ENCODE measurements at regions not wholly inside any gene's neighbourhood (a gene's known extent, or its start where the extent isn't known, plus 50 kb on each side); places are given as distances from the start of the nearest gene placed in this dataset.
A peak's percentile ranks its signal among the peaks of the same experiment; 100 is the strongest.

DNA sequence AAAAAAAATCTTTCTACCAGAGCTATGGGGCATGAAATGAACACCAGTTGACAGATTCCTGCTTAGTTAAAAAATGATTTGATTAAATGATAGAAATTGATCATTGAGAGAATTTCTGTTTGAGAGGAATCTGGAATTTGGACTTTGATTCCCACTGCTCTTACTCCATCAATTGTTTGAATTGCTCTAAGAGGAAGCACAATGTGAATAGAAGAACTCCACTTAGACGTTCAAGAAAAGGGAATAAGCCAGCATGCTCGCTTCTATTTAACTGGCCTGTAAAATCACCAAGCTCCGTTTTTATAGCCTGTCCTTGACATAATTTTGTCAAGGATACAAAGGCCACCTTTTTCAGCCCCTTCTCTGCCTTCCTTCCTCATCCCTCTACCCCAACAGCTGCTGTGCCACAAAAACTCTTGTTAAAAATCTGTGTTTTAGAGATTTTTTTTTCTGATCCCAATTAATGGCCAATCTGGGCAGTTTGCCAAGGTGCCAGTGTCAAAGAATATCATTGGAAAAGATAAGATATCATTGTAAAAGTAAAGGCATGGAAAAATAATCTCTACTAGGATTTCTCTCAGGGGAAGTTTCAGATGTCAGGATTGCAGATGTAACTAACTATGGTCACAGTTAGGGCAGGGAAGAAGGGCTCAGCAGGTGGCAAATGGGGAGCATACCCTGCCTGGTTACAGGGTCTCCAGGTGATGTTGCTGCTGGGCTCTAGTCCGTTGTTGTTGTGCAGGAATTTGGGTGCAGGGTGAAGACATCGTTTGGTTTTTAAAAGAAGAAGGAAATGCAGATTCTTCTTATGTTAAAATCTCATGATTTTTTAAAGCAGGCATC lies 301.8 kb upstream of the PDZRN3 start:
- no peak for DNase-seq

DNA sequence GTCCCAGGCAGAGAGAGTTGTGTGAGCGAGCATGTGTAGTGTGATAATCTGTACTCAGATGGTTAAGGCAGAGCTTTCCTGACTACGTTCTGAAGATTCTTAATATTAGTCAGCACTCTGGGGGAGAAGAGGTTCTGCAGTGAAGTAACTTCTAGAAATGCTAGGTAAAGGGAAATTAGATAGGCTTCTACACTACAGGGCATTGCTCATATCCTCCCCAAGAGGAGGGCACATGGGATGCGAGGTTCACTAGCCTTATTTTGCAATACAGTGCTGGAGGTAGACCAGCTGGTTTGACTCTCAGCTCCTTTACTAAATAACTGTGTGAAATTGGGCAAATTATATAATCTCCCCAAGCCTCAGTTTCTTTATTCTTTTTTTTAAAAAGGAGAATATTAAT lies 300.3 kb upstream of the PDZRN3 start:
- no peak for DNase-seq

- DNase-seq, result no peak
These were observed 299.3 kb upstream of the PDZRN3 start for GRCh38 chr3:73924048-73924447.

- no peak for DNase-seq
These were observed 292.9 kb upstream of the PDZRN3 start for GRCh38 chr3:73917643-73918042.

- DNase-seq, result no peak
These were observed 291.1 kb upstream of the PDZRN3 start for GRCh38 chr3:73915886-73916285.

GRCh38 chr3:73908218-73908617 lies 283.5 kb upstream of the PDZRN3 start:
- DNase-seq, result no peak

DNA sequence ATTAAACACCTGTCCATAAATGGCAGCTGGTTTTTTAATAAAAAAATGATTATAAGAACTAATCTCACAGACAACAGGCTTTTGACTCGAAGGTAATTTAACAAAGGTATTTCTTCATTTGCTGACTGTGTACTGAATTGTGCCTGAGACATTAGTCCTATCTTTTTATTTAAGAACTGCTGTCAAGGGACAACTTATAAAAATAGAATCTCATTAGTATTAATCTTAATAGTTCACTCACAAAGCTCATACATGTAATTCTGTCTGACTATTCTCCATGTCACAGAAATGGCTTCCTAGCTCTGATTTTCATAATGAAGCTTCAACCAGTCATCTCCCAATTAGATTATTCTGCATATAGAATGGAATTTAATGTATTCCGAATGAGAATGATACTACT lies 276.9 kb upstream of the PDZRN3 start:
- no peak for DNase-seq

DNA sequence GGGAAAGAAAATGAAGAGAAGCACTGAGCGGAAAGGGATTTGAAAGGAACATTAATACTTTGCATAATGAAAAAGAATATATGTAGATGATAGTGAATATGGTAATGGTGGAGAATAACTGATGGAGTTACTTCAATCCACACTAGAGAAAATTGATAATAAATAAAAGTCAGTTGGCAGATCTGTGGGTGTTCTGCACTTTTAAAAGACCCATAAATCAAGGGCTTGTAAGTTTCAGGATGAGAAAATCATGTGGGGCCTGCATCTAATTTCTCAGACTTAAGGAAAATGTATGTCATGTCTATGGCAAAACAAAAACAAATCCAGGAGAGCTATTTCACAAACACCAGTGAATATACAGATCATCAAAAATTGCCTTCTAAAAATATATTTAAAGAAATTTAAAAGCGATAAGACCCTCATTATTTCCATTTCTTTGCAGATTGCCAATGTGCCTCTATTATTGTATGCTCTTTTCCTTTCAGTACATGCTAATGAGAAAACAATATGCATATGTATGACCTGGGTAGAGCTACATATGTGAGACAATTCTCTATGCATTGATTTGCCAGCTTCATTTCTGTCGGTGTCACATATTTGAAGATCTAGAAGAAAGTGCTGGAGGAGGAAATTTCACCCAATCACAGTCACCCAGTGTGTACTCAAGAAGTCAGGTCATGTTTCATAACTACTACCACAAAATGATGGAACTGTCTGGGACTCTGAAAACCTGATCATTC lies 269.9 kb upstream of the PDZRN3 start:
- no peak for DNase-seq

DNA sequence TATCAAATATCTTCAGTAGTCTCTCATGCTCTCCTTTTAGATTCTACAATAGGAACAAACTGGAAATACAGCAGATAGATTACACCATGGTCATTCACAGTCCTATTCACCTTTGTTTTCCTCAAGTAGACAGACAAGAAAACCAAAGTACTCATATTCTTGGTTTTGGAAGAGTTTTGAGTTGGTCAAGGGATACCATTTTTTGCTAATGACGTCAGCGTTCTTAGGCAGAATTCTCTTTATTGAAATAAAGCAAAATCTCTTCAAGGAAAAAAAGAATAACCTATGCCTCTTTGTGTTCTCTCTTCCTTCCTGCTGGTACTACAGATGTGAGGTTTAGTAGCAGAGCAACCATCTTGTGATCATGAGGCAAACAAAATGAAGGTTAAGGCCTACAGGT lies 268.3 kb upstream of the PDZRN3 start:
- DNase-seq, result no peak

GRCh38 chr3:73885862-73886261 lies 261.1 kb upstream of the PDZRN3 start:
- no peak for DNase-seq

DNA sequence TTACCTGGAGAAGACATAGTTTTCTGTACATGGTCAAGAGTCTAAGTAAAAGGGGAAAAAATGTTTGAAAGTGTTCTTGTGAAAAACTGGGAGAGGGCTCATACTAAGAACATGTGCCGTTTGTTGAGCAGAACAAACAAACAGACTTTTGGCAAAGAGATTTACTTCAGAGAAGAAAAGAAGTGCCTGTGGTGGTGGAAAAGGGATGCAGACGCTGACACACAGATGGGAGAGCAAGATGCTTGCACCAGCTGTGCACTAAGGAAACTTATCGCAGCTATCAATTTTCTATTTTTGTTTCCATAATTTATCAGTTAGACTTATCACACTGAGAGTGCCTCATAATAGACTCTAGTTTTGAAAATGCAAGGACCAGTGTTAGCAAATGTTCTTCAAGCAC lies 259.6 kb upstream of the PDZRN3 start:
- DNase-seq, result no peak

DNA sequence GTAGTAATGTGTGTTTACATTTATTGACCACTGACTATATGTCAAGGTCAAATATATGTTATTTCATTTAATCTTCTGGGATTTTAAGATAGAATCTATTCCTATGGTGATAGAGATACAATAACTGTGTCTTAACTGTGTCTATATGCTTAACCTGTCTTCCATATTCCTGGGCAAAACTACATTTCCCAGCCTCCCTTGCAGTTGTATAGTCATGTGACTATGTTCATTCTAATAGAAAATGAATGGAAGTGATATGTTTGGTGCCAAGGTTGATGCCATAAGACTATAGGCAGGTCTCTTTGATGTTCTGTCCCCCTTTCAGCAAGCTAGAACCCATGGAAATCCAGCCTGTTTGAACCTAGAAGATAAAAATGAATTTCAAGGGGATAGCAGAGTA lies 258.8 kb upstream of the PDZRN3 start:
- no peak for DNase-seq

DNA sequence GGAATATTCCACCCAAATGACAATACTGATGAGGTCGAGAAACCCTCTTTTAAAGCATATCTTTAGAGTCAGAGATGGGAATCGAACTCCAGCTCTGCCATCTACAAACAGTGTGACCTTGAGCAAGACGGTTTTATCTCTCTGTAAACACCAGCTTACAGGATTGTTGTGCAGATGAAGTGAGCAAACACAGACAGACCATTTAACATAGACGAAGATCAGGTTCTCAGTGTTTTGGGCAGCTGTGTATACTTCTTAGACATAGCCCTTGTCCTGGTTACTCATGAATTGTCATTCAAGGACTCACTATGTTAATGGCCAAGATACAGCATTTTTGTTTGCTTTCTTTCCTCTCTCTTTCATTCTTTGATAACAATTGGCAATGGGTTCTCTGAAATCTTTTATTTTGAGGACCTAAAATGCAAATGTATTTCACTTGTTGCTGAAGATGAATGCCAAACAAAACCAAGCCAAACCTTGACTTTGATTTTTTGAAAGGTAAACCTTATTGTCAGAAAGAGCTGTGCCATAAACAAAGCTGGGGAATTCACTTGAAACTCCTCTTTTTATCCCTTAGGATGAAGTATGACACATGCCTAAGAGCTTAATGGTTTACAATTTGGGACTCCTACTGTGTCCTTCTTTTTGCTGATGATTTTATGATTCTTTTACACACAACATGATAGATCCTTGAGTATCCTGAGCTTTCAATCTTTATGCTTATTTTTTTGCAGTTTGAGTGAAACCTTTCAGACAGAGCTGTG lies 250.0 kb upstream of the PDZRN3 start:
- DNase-seq, result no peak

GRCh38 chr3:73874161-73874560 lies 249.4 kb upstream of the PDZRN3 start:
- no peak for DNase-seq

DNA sequence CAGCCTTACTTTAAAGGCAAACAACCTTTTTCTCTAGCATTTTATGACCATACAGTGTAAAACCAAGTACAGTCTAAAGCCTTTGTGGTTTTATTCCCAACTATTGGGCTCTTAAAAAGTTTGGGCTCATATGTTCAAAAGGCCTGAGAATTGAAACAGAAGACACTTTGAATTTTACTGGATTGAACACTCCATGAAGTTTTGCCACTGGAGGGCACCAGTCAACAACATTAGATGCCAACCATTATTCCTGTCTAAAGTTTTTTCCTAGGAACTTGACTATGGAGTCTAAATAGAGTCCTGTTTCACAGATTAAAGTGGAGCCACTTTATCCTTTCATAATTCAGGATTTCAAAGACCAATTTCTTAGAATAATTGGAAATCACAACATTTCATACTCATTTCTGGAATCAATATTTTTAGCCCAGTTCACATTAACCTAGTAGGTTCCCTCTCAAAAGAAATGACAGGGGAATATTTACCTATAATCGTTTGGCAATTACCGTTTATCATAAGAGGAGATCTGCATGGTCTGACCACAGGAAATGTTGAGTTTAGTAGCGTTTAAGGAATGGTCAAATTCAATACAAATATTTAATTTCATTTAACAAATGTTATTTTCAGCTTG lies 244.1 kb upstream of the PDZRN3 start:
- peak; percentile 38 to 59 for DNase-seq

GRCh38 chr3:73867524-73867923 lies 242.8 kb upstream of the PDZRN3 start:
- no peak for DNase-seq

DNA sequence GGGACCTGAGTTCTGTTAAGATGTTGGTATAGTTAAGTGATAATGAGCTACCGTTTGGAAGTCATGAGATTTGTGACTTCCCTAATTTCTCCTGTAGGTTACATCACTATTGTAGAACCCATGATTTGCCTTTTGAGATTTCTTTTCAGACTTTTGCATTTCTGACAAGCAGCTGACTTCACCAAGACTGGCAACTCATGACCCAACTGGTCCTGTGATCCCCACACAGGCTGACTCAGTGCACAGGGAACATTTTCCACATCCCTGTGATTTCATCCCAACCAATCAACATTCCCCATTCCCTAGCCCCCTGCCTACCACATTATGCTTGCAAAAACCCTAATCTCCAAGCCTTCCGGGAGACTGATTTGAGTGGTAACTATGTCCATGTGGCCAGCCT lies 242.1 kb upstream of the PDZRN3 start:
- DNase-seq, result peak in 1 of 2 experiments; percentile 11

GRCh38 chr3:73863546-73864079 lies 238.9 kb upstream of the PDZRN3 start:
- no peak for DNase-seq

DNA sequence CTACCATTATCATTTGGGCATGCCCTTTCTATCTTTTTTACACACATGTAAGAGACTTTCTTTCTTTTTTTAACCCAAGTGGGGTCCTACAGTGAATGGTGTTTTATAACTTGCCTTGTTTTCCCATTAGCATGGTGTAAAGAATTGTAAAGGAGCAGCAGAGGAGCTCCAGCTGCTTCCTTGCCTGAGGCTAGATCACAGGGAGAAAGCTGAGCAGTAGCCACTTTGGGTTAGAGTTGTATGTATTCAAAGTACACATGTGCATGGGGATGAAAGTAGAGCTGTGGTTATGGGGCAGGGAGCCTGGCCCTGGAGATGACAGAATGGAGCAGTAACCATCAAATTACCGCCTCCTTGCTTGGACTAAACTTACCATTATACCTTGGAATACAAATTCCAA lies 231.1 kb upstream of the PDZRN3 start:
- no peak for DNase-seq

DNA sequence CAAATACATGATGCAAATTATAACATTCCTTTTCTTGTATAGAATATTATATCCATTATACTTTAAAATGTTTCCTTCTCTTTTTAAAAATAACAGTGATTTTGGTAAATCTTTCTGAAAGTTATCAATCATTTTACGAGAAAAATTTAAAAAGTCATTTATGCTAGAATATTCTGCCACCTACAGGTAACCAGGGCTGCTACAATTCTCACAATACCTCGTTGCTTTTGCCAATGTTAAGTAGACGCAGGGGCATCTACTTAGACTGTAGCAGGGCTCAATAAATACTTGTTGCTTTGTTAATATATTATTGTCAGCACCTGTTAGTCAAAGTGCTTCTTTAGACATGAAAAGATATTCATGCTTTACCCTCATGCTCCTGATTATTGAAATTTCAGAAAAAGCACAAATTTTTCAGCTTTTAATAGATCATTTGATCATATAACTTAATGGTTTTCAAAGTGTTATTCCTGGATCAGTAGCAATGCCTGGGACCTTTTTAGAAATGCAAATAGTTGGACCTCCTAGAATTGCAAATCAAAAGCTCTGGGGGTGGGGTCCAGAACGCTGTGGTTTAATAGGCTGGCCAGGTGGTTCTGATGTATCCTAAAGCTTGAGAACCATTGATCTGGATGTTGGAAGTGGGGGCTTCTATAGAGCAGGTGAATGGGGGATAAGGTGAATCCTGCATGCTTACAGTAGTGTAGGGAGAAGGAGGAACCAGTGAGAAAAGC lies 223.6 kb upstream of the PDZRN3 start:
- peak; percentile 34 to 44 for DNase-seq

DNA sequence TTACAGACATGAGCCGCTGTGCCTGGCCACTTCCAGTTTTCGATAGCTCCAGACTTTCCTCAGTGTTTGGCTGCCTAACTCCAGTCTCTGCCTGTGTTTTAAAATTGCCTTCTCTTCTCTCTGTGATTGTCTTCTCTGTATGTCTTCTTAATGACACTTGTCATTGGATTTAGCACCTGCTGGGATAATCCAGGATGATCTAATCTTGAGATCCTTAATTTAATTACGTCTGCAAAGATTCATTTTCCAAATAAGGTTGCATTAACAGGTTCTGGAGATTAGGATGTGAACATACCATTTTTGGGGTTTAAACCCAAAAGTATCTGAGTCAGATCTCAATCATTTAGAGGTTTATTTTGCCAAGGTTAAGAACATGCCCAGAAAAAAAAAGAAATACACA lies 222.2 kb upstream of the PDZRN3 start:
- DNase-seq, result no peak

DNA sequence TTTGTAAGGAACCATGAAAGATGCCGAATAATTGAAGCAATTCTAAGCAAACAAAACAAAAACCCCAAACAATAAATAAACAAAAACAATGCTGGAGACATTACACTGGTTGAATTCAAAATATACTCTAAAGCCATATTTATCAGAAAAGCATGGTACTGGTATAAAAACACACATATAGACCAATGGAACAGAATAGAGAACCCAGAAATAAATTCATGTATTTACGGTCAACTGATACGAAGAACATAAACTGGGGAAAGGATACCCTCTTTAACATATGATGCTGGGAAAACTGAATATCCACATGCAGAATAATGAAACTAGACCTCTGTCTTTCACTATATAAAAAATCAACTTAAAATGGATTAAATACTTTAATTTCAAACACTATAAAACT lies 214.3 kb upstream of the PDZRN3 start:
- no peak for DNase-seq

Measured in Kasumi-1 (cell line).